ENCODE measurements at regions not wholly inside any gene's neighbourhood (a gene's known extent, or its start where the extent isn't known, plus 50 kb on each side); places are given as distances from the start of the nearest gene placed in this dataset.

DNA sequence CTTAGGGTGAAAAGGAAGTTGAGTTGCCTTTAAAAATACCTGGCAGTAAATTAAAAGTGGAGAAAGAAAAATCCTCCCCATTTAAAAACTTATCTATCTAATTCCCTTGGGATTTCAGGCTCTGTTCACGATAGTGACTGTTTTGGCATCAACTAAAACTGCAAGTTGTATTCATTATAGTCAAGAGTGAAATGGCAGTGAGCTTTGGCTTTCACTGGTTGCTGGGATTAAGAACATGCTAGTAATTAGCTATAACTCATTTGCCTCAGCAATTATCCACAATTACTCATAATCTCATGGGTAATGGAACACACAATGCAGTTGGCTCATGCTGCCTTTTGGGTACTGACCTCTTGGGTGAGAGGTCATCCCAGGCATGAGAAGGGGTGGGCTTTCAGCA, 250.1 kb downstream of the GAS1 start:
- peaks cover 4% of the 10 kb centered on the region for H3K4me1 ChIP-seq (ENCODE audit: insufficient read depth, low read length)
- DNase-seq (ENCODE audit: low read depth): no peak
- no peak overlapping the region for H3K4me3 ChIP-seq (ENCODE audit: insufficient read depth, low read depth, low read length)
- Mint-ChIP-seq H3K4me3 (ENCODE audit: unreplicated experiment) (no peak overlapping the region), H3K27me3 (ENCODE audit: low read depth, unreplicated experiment) (no peaks in the 10 kb centered on the region), H3K36me3 (ENCODE audit: low read depth, unreplicated experiment) (no peaks in the 10 kb centered on the region), H3K4me1 (ENCODE audit: low read depth, unreplicated experiment) (no peaks in the 10 kb centered on the region), H3K9me3 (ENCODE audit: unreplicated experiment) (no peaks in the 10 kb centered on the region), H3K27ac (ENCODE audit: unreplicated experiment) (no peak overlapping the region)
- H3K27ac ChIP-seq (ENCODE audit: low read depth, low read length): no peak overlapping the region
- H2AFZ ChIP-seq (ENCODE audit: low read depth, low read length): no peak overlapping the region
- H3K79me2 ChIP-seq (ENCODE audit: insufficient read depth, low read length): no peaks in the 10 kb centered on the region
- no peak for FAIRE-seq
- no peak for TF ChIP-seq EZH2 (IDR thresholded peaks at IDR 0.05; ENCODE audit: insufficient read depth, low read length)
- TF ChIP-seq, protein P1, sequence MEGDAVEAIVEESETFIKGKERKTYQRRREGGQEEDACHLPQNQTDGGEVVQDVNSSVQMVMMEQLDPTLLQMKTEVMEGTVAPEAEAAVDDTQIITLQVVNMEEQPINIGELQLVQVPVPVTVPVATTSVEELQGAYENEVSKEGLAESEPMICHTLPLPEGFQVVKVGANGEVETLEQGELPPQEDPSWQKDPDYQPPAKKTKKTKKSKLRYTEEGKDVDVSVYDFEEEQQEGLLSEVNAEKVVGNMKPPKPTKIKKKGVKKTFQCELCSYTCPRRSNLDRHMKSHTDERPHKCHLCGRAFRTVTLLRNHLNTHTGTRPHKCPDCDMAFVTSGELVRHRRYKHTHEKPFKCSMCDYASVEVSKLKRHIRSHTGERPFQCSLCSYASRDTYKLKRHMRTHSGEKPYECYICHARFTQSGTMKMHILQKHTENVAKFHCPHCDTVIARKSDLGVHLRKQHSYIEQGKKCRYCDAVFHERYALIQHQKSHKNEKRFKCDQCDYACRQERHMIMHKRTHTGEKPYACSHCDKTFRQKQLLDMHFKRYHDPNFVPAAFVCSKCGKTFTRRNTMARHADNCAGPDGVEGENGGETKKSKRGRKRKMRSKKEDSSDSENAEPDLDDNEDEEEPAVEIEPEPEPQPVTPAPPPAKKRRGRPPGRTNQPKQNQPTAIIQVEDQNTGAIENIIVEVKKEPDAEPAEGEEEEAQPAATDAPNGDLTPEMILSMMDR (IDR thresholded peaks at IDR 0.05; ENCODE audit: insufficient read depth, low read depth, low read length): no peak
- H3K4me2 ChIP-seq (ENCODE audit: low read length): no peak overlapping the region
- H3K9me3 ChIP-seq (ENCODE audit: insufficient read depth, low read depth, low read length): no peaks in the 10 kb centered on the region
- H3K9ac ChIP-seq (ENCODE audit: low read length): no peak overlapping the region
- H3K36me3 ChIP-seq (ENCODE audit: insufficient read depth, low read length): no peaks in the 10 kb centered on the region
- H3K27me3 ChIP-seq (ENCODE audit: insufficient read depth, low read length): no peaks in the 10 kb centered on the region
- no peaks in the 10 kb centered on the region for H4K20me1 ChIP-seq (ENCODE audit: insufficient read depth, low read length)

DNA sequence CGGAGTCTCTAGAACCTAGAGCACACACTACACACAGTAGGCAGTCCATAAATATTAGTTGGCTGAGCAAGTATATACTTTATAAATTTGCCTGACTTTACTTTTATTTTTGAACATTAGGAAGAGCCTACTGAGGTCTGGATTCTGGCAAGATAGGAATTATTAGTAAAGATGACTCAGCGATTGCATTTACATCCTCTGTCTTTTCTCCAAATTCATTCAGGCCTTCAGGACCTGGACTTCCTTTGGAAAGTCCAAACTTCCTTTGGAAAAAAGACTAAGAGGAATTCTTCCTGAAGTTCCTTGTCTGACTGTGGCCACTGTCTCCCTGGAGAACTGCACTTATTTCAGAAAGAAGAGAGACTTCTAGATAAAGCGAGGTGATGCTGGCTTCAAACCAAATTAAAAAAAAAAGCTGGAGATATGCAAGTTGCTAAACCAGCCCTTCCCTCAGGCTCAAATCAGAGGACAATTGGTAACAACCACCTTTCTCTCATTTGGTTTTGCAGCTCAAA, 251.3 kb downstream of the GAS1 start:
- no peaks in the 10 kb centered on the region for H3K27me3 Mint-ChIP-seq (ENCODE audit: low read depth, unreplicated experiment)
- no peaks in the 10 kb centered on the region for H3K4me1 Mint-ChIP-seq (ENCODE audit: low read depth, unreplicated experiment)
- no peaks in the 10 kb centered on the region for H3K9me3 Mint-ChIP-seq (ENCODE audit: unreplicated experiment)
- Histone ChIP-seq H3K79me2 (ENCODE audit: insufficient read depth, low read length) (no peaks in the 10 kb centered on the region), H3K27ac (ENCODE audit: low read depth, low read length) (no peak overlapping the region), H2AFZ (ENCODE audit: low read depth, low read length) (no peak overlapping the region), H3K36me3 (ENCODE audit: insufficient read depth, low read length) (no peaks in the 10 kb centered on the region), H4K20me1 (ENCODE audit: insufficient read depth, low read length) (no peaks in the 10 kb centered on the region), H3K4me1 (ENCODE audit: insufficient read depth, low read length) (peaks cover 4% of the 10 kb centered on the region), H3K4me3 (ENCODE audit: insufficient read depth, low read depth, low read length) (no peak overlapping the region), H3K27me3 (ENCODE audit: insufficient read depth, low read length) (no peaks in the 10 kb centered on the region), H3K4me2 (ENCODE audit: low read length) (no peak overlapping the region), H3K9ac (ENCODE audit: low read length) (no peak overlapping the region), H3K9me3 (ENCODE audit: insufficient read depth, low read depth, low read length) (no peaks in the 10 kb centered on the region)
- H3K27ac Mint-ChIP-seq (ENCODE audit: unreplicated experiment): no peak overlapping the region
- FAIRE-seq: no peak
- DNase-seq (ENCODE audit: low read depth): peak; percentile 23
- no peaks in the 10 kb centered on the region for H3K36me3 Mint-ChIP-seq (ENCODE audit: low read depth, unreplicated experiment)
- TF ChIP-seq, protein P1 (IDR thresholded peaks at IDR 0.05; ENCODE audit: insufficient read depth, low read depth, low read length): no peak
- TF ChIP-seq EZH2 (IDR thresholded peaks at IDR 0.05; ENCODE audit: insufficient read depth, low read length): no peak
- H3K4me3 Mint-ChIP-seq (ENCODE audit: unreplicated experiment): no peak overlapping the region

DNA sequence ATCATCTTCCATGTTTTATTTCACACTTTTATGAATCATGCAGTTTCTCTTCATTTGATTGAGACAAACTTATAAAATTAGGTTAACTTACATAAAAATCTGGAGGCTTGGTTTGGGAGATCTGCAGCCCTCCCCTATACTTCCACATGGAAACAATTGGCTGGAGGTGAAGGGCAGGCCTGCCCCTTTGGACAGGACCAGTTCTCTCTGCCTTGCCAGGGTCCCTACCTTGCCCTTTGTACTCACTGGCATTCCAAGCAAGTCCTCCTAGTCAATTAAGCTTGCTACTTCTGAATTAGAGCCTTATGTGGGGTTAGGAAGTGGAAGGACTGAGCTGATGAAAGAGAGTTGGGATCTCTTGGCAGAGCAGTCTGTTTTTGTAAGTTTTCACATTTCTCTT, 257.3 kb downstream of the GAS1 start:
- H2AFZ ChIP-seq (ENCODE audit: low read depth, low read length): no peak overlapping the region
- no peak for DNase-seq (ENCODE audit: low read depth)
- no peaks in the 10 kb centered on the region for H3K27me3 ChIP-seq (ENCODE audit: insufficient read depth, low read length)
- Mint-ChIP-seq H3K4me1 (ENCODE audit: low read depth, unreplicated experiment) (no peaks in the 10 kb centered on the region), H3K27me3 (ENCODE audit: low read depth, unreplicated experiment) (peaks cover 5% of the 10 kb centered on the region), H3K27ac (ENCODE audit: unreplicated experiment) (no peak overlapping the region), H3K36me3 (ENCODE audit: low read depth, unreplicated experiment) (no peaks in the 10 kb centered on the region), H3K9me3 (ENCODE audit: unreplicated experiment) (peaks cover 2% of the 10 kb centered on the region), H3K4me3 (ENCODE audit: unreplicated experiment) (no peak overlapping the region)
- no peak overlapping the region for H3K9ac ChIP-seq (ENCODE audit: low read length)
- FAIRE-seq: no peak
- H3K36me3 ChIP-seq (ENCODE audit: insufficient read depth, low read length): no peaks in the 10 kb centered on the region
- no peaks in the 10 kb centered on the region for H3K79me2 ChIP-seq (ENCODE audit: insufficient read depth, low read length)
- no peaks in the 10 kb centered on the region for H4K20me1 ChIP-seq (ENCODE audit: insufficient read depth, low read length)
- no peaks in the 10 kb centered on the region for H3K4me1 ChIP-seq (ENCODE audit: insufficient read depth, low read length)
- H3K27ac ChIP-seq (ENCODE audit: low read depth, low read length): no peak overlapping the region
- TF ChIP-seq, protein P1 (IDR thresholded peaks at IDR 0.05; ENCODE audit: insufficient read depth, low read depth, low read length): no peak
- TF ChIP-seq EZH2 (IDR thresholded peaks at IDR 0.05; ENCODE audit: insufficient read depth, low read length): no peak
- H3K9me3 ChIP-seq (ENCODE audit: insufficient read depth, low read depth, low read length): no peaks in the 10 kb centered on the region
- H3K4me2 ChIP-seq (ENCODE audit: low read length): no peak overlapping the region
- H3K4me3 ChIP-seq (ENCODE audit: insufficient read depth, low read depth, low read length): no peak overlapping the region

Measured in astrocyte (in vitro differentiated cells and primary cell).